ENCODE measurements at regions not wholly inside any gene's neighbourhood (a gene's known extent, or its start where the extent isn't known, plus 50 kb on each side); places are given as distances from the start of the nearest gene placed in this dataset.

- ATAC-seq (ENCODE audit: low read depth) (no peak), DNase-seq (no peak)
- H3K56ac ChIP-seq (ENCODE audit: extremely low read depth, insufficient read depth, low read length) = no peak overlapping the region
- H3K4me1 ChIP-seq (ENCODE audit: control insufficient read depth, insufficient read depth, low read length) = no peaks in the 10 kb centered on the region
- dilution Hi-C loops (cut with HindIII; ENCODE audit: low sequenced_read_pairs, unreplicated experiment) = no loop called here
- H3K9me3 ChIP-seq (ENCODE audit: control insufficient read depth, insufficient read depth, low read length) = no peaks in the 10 kb centered on the region
- no peak overlapping the region for H4K5ac ChIP-seq (ENCODE audit: low read depth, low read length)
- H2BK120ac ChIP-seq (ENCODE audit: low read depth, low read length) = no peak overlapping the region
- no peak overlapping the region for H2AK9ac ChIP-seq (replicated peaks; ENCODE audit: low read depth, low read length, poor library complexity)
- no peak for TF ChIP-seq RAD21 (IDR thresholded peaks at IDR 0.05; ENCODE audit: low read length)
- no peak for TF ChIP-seq NFE2L2 (IDR thresholded peaks at IDR 0.05; ENCODE audit: low read depth, low read length)
- POLR2A ChIA-PET (ENCODE audit: unreplicated experiment) = no interaction called here
- H3K23ac ChIP-seq (ENCODE audit: low read depth, low read length) = no peak overlapping the region
- no peak overlapping the region for H3K4ac ChIP-seq (ENCODE audit: low read depth, low read length)
- H4K20me1 ChIP-seq (ENCODE audit: insufficient read depth, low read length) = no peaks in the 10 kb centered on the region
- H3K18ac ChIP-seq (ENCODE audit: low read depth, low read length) = no peak overlapping the region; the same call in 1 of the 2 replicates
- CTCF ChIA-PET = no interaction called here
- no peak overlapping the region for H4K8ac ChIP-seq (ENCODE audit: low read depth in 2 of 2, low read length in 2 of 2)
- H3K4me3 ChIP-seq (ENCODE audit: insufficient read depth, low read depth, low read length) = no peak overlapping the region
- H2AFZ ChIP-seq (replicated peaks; ENCODE audit: low read length, poor library complexity) = no peak overlapping the region
- no peak overlapping the region for H3K9ac ChIP-seq (ENCODE audit: low read depth, low read length)
- no peak overlapping the region for H3K27ac ChIP-seq (ENCODE audit: insufficient read depth, low read length)
- H3K4me2 ChIP-seq (ENCODE audit: low read depth, low read length) = no peak overlapping the region
- intact Hi-C loops (cut with micrococcal nuclease) = no loop called here
- no peak overlapping the region for H2BK15ac ChIP-seq (ENCODE audit: low read depth, low read length)
- BruUV-seq (replicated peaks) = no TSS peak
- H2BK20ac ChIP-seq (ENCODE audit: low read depth, low read length) = no peak overlapping the region
- H3K36me3 ChIP-seq (ENCODE audit: control insufficient read depth, insufficient read depth, low read length) = no peaks in the 10 kb centered on the region
- no peak overlapping the region for H2BK5ac ChIP-seq (ENCODE audit: low read depth, low read length, poor library complexity, severe bottlenecking)
- no peak overlapping the region for H4K91ac ChIP-seq (ENCODE audit: insufficient read depth, low read depth, low read length)
- H2AK5ac ChIP-seq (ENCODE audit: low read depth, low read length) = no peak overlapping the region
- no peaks in the 10 kb centered on the region for H3K79me1 ChIP-seq (ENCODE audit: low read depth in 1 of 2, low read length in 2 of 2)
- no peaks in the 10 kb centered on the region for H3K9me1 ChIP-seq (ENCODE audit: insufficient read depth, low read length)
- H3K14ac ChIP-seq (replicated peaks; ENCODE audit: low read depth, low read length) = no peak overlapping the region
- peaks cover 7% of the 10 kb centered on the region; the same call in 1 of the 2 replicates for H3K27me3 ChIP-seq (ENCODE audit: control insufficient read depth, insufficient read depth, low read length)
- in situ Hi-C loops (cut with MboI; ENCODE audit: low sequenced_read_pairs) = no loop called here
- 100% methylated on average over 1 of the region's 4 CpGs; no CpG with 5 or more reads in 1 of the 2 experiments for WGBS, 2 experiments (ENCODE audit: extremely low coverage in 2 of 2, insufficient read length in 1 of 2)
These were observed 301.0 kb upstream of the MGAT5 start for GRCh38 chr2:133952896-133953295.
